ENCODE measurements at regions not wholly inside any gene's neighbourhood (a gene's known extent, or its start where the extent isn't known, plus 50 kb on each side); places are given as distances from the start of the nearest gene placed in this dataset.
"Not testable (repeated sequence)": the region's sequence is repeated elsewhere in the genome, so short reads cannot be mapped to it uniquely, and the experiment has no call there.

GRCh38 chr9:39527387-39528029, 172.0 kb downstream of the SPATA31A1 start:
- TF ChIP-seq CTCF (IDR thresholded peaks at IDR 0.05; ENCODE audit: insufficient read depth, low read depth, low read length); EZH2 (IDR thresholded peaks at IDR 0.05; ENCODE audit: insufficient read depth, low read length): not testable (repeated sequence)

All from astrocyte (in vitro differentiated cells and primary cell).